NCI-H2196 (cell line): ENCODE measurements at regions not wholly inside any gene's neighbourhood (a gene's known extent, or its start where the extent isn't known, plus 50 kb on each side); places are given as distances from the start of the nearest gene placed in this dataset.
"Not testable (repeated sequence)": the region's sequence is repeated elsewhere in the genome, so short reads cannot be mapped to it uniquely, and the experiment has no call there.

Experiments used
- DNase-seq: peaks from one replicate; lab custom pipeline; 2025; ENCODE audit not compliant: unreplicated experiment; lab: John Stamatoyannopoulos, UW

- no peak for DNase-seq
These were observed 1247.9 kb downstream of the NXPH1 start for GRCh38 chr7:9681284-9681683.

GRCh38 chr7:9691286-9691685, 1257.9 kb downstream of the NXPH1 start:
- no peak for DNase-seq

DNA sequence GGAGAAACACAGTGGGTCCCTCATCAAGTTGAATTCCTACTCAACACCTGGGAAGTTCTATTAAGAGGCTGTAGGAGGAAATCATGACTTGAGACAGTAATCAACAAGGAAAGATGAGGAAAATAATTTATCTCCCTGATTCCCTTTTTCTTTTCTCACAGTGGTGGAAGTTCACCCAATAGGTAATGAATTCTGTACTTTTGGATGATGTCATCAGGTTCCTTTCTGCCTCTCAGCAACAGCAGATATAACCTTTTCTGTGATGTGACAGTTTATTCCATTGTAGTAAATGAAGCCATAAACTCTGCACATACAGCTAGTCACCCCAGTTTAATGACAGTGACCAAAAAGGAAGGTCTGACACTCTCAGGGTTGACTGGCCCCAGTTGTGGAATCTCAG, 1265.0 kb downstream of the NXPH1 start:
- no peak for DNase-seq

GRCh38 chr7:9709216-9709615, 1264.5 kb upstream of the PHF14 start:
- no peak for DNase-seq

- no peak for DNase-seq
These were observed 1262.3 kb upstream of the PHF14 start for GRCh38 chr7:9711259-9711918.

GRCh38 chr7:9718071-9718661, 1255.5 kb upstream of the PHF14 start:
- no peak for DNase-seq

GRCh38 chr7:9719303-9719702, 1254.4 kb upstream of the PHF14 start:
- no peak for DNase-seq

GRCh38 chr7:9719721-9720120, 1254.0 kb upstream of the PHF14 start:
- DNase-seq, result no peak

DNA sequence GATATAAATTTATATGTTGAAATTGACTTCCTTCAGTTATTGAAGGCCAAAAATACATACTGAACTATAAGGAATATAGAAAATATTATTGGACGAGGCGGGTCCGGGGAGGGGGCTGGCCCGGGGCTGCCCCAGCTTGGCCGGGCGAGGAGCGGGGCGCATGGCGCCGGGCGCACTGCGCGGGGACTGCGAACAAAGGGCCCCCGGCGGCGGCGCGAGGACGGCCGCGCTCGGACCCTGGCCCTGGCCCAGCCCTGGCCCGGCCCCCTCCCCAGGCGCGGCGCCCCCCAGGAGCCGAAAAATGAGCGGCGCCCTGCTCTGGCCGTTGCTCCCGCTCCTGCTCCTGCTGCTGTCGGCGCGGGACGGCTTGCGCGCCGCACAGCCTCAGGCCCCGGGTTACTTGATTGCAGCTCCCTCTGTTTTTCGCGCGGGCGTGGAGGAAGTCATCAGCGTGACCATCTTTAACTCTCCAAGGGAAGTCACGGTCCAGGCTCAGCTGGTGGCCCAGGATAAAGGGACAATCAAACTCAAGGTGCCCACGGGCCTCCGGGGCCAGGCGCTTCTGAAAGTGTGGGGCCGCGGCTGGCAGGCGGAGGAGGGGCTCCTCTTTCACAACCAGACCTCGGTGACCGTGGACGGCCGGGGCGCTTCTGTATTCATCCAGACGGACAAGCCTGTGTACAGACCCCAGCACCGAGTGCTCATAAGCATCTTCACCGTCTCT, 1247.6 kb upstream of the PHF14 start:
- not testable (repeated sequence) for DNase-seq

- DNase-seq, result not testable (repeated sequence)
These were observed 1246.9 kb upstream of the PHF14 start for GRCh38 chr7:9726811-9727210.

GRCh38 chr7:9727467-9727869, 1246.2 kb upstream of the PHF14 start:
- not testable (repeated sequence) for DNase-seq

DNA sequence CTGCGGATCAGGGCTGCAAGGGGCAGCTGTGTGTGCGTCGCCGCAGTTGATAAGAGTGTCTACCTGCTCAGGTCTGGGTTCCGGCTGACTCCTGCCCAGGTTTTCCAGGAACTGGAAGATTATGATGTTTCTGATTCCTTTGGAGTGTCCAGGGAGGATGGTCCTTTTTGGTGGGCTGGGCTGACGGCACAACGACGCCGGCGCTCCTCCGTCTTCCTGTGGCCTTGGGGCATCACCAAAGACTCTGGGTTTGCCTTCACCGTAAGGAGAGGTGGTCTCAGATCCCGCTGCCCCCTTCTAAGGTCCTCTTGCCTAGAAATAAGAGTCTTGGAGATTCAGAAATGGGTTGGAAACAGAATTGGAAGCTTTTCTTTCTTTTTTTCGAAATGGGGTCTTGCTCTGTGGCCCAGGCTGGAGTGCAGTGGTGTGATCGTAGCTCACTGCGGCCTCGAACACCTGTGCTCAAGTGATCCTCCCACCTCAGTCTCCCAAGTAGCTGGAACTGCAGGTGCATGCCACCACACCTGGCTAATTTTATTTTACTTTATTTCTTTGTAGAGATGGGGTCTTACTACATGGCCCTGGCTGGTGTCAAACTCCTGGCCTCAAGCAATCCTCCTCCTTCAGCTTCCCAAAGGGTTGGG, 1245.5 kb upstream of the PHF14 start:
- not testable (repeated sequence) for DNase-seq

DNA sequence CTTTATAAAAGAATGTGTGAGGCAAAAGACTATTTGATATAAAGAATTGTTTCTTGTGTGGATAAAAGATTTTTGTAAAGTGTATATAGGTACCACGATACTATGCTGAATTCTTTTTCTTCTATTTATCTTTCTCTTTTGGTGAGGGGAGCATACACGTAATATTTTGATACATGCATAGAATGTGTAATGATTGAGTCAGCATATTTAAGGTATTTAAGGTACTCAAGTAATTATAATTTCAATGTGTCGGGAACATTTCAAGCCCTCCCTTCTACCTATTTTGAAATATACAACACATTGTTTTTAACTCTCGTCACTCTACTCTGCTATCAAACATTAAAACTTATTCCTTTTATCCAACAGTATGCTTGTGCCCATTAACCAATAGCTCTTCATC, 1221.6 kb upstream of the PHF14 start:
- DNase-seq, result no peak

GRCh38 chr7:9761224-9761623, 1212.4 kb upstream of the PHF14 start:
- no peak for DNase-seq

- no peak for DNase-seq
These were observed 1196.8 kb upstream of the PHF14 start for GRCh38 chr7:9776900-9777299.

DNA sequence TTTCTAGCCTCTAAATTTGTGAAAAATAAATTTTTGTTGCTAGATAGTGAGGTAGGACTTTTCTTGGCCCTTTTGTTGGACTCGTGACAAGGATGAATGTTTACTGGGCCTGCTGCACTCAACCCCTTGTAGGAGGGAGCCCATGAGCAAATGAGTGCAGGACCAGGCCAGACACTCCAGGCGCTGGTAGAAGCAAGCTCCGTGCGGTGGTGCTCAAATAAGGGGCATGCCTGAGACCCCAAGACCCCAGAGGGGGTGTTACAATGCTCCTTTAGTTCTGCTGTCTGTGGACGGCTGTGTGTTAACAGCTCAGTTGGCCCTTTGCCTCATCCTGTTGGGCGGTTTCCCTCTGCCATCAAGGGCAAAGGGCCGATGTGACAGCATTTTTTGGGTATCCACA, 1195.3 kb upstream of the PHF14 start:
- no peak for DNase-seq

- DNase-seq, result no peak
These were observed 1192.0 kb upstream of the PHF14 start for GRCh38 chr7:9781710-9782109.

GRCh38 chr7:9782275-9782674, 1191.4 kb upstream of the PHF14 start:
- no peak for DNase-seq

DNA sequence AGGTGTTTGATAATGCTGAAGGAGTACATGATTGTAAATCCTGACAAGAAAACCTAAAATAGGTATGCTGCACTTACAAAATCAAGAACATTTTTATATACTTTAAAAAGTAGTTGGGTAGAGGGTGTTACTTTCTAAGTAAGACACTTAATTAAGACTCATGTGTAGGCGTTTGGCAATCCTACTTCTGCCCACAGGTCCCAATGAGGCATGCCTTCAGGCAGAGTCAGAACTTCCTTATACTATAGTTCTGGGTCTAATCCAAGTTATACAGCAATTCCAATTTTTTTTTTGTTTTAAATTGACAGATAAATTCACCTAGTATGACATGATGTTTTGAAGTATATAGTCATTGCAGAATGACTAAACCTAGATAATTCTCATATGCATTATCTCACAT, 1188.5 kb upstream of the PHF14 start:
- DNase-seq, result no peak

GRCh38 chr7:9796241-9796640, 1177.4 kb upstream of the PHF14 start:
- no peak for DNase-seq

GRCh38 chr7:9822458-9823290, 1151.0 kb upstream of the PHF14 start:
- DNase-seq, result no peak
